A549 (cell line): ENCODE measurements at regions not wholly inside any gene's neighbourhood (a gene's known extent, or its start where the extent isn't known, plus 50 kb on each side); places are given as distances from the start of the nearest gene placed in this dataset.

Experiments used
- ATAC-seq, 2 experiments: fragments of 200-7000 bp in 1 of 2; fragments of >200 bp in 1 of 2; cut with Nextera tagmentation in 1 of 2; cut with Tn5 transposase in 1 of 2; 3 replicates each; pipeline versions ENCODE4 v1.8.0 to v1.9.1; 2018 to 2020; ENCODE audit warnings: mild to moderate bottlenecking in 1 of 2, moderate library complexity in 1 of 2
- CTCF ChIA-PET: fragments of 300-600 bp; sonication (Branson Sonifier 250); formaldehyde crosslinking; extraction: SDS; loops from one replicate; lab custom pipeline; 2021; ENCODE audit warnings: antibody characterized with exemption, inconsistent platforms; lab: Yijun Ruan, JAX
- POLR2A ChIA-PET: fragments of 350-600 bp; formaldehyde crosslinking; extraction: SDS; loops from one replicate; lab custom pipeline; 2021; ENCODE audit warnings: antibody characterized with exemption, inconsistent platforms; lab: Yijun Ruan, JAX
- DNase-seq, 2 experiments: peaks; one replicate each; pipeline versions ENCODE4 v3.0.0 to v3.0.0-alpha.2; 2011 to 2016; ENCODE audit warnings: low read depth in 1 of 2, low spot score in 1 of 2
- FAIRE-seq: peaks from 2 replicates; lab custom pipeline; 2011; peaks lifted over from hg19 to GRCh38; lab: Jason Lieb, UNC
- H3K27ac ChIP-seq, 2 experiments: fragments of >200 bp; sonication (Bioruptor Twin); formaldehyde crosslinking; 3 replicates each; pipeline ENCODE4 v1.5.1; 2016 to 2017
- H3K4me1 ChIP-seq: fragments of >200 bp; sonication (Bioruptor Twin); formaldehyde crosslinking; 3 replicates; pipeline ENCODE4 v1.6.1; 2016
- H3K4me2 ChIP-seq: fragments of >200 bp; sonication (Bioruptor Twin); formaldehyde crosslinking; 3 replicates; pipeline ENCODE4 v1.6.1; 2016
- H3K4me3 ChIP-seq: fragments of >200 bp; sonication (Bioruptor Twin); formaldehyde crosslinking; 3 replicates; pipeline ENCODE4 v1.5.1; 2016
- H3K9me3 ChIP-seq: fragments of >200 bp; sonication (Bioruptor Twin); formaldehyde crosslinking; 3 replicates; pipeline ENCODE4 v1.6.1; 2016
- ATOH8 ChIP-seq: fragments of 250-450 bp; sonication (Bioruptor Pico); IDR thresholded peaks from 2 replicates; pipeline ENCODE4 v1.5.0; 2020; ENCODE audit warnings: low read depth, mild to moderate bottlenecking, moderate library complexity
- CBX8 ChIP-seq: fragments of 200-600 bp; sonication (generic); IDR thresholded peaks from 2 replicates; pipeline ENCODE4 v1.6.1; 2016
- CHD2 ChIP-seq: fragments of 150-350 bp; IDR thresholded peaks from 2 replicates; pipeline ENCODE4 v1.6.1; 2014; ENCODE audit warnings: low read length; ENCODE audit not compliant: partially characterized antibody
- CHD4 ChIP-seq: fragments of 200-600 bp; sonication (generic); IDR thresholded peaks from 2 replicates; pipeline ENCODE4 v1.6.1; 2016; ENCODE audit warnings: antibody characterized with exemption, mild to moderate bottlenecking, borderline replicate concordance
- EHF ChIP-seq: fragments of 250-450 bp; sonication (Bioruptor Pico); IDR thresholded peaks from 2 replicates; pipeline ENCODE4 v1.5.0; 2020; ENCODE audit warnings: mild to moderate bottlenecking
- ELK1 ChIP-seq: fragments of 150-350 bp; IDR thresholded peaks from 2 replicates; pipeline ENCODE4 v1.6.1; 2014; ENCODE audit warnings: low read depth, mild to moderate bottlenecking, low read length
- EP300 ChIP-seq, 2 experiments: fragments of >200 bp; sonication (Bioruptor Twin); formaldehyde crosslinking; IDR thresholded peaks; 2 replicates in 1 of 2; 3 replicates in 1 of 2; pipeline ENCODE4 v1.6.1; 2016 to 2017
- HDAC2 ChIP-seq: fragments of 200-600 bp; sonication (generic); IDR thresholded peaks from 2 replicates; pipeline ENCODE4 v1.6.1; 2016
- HOXB13 ChIP-seq: fragments of 250-450 bp; sonication (Bioruptor Pico); IDR thresholded peaks from 2 replicates; pipeline ENCODE4 v1.5.0; 2020; ENCODE audit warnings: low read depth, mild to moderate bottlenecking, moderate library complexity
- HOXB5 ChIP-seq: fragments of 250-450 bp; sonication (Bioruptor Pico); IDR thresholded peaks from 2 replicates; pipeline ENCODE4 v1.5.0; 2020; ENCODE audit warnings: mild to moderate bottlenecking, moderate library complexity
- KDM5A ChIP-seq: fragments of 200-600 bp; sonication (generic); IDR thresholded peaks from 2 replicates; pipeline ENCODE4 v1.6.1; 2016; ENCODE audit warnings: antibody characterized with exemption, mild to moderate bottlenecking
- MAFK ChIP-seq: fragments of 450-650 bp; IDR thresholded peaks from 2 replicates; pipeline ENCODE4 v1.6.1; 2014; ENCODE audit not compliant: partially characterized antibody
- NPAS2 ChIP-seq: fragments of 250-450 bp; sonication (Bioruptor Pico); IDR thresholded peaks from 2 replicates; pipeline ENCODE4 v1.8.0; 2022; ENCODE audit warnings: mild to moderate bottlenecking, moderate library complexity, borderline replicate concordance
- PBX3 ChIP-seq: IDR thresholded peaks from 2 replicates; pipeline ENCODE4 v1.6.1; 2012
- PHF8 ChIP-seq: fragments of 200-600 bp; sonication (generic); IDR thresholded peaks from 2 replicates; pipeline ENCODE4 v1.6.1; 2016; ENCODE audit warnings: low read depth, mild to moderate bottlenecking, antibody characterized with exemption, moderate library complexity, borderline replicate concordance
- RAD21 ChIP-seq, 2 experiments: fragments of >200 bp in 1 of 2; sonication (Bioruptor Twin) in 1 of 2; formaldehyde crosslinking in 1 of 2; IDR thresholded peaks in 1 of 2; conservative IDR thresholded peaks in 1 of 2; 2 replicates in 1 of 2; 3 replicates in 1 of 2; pipeline ENCODE4 v1.6.1; 2012 to 2018; ENCODE audit warnings: inconsistent platforms in 1 of 2
- RFX5 ChIP-seq: fragments of 450-650 bp; IDR thresholded peaks from 2 replicates; pipeline ENCODE4 v1.7.1; 2014; ENCODE audit warnings: antibody characterized with exemption, mild to moderate bottlenecking, moderate library complexity
- RNF2 ChIP-seq: fragments of 200-600 bp; sonication (generic); IDR thresholded peaks from 2 replicates; pipeline ENCODE4 v1.6.1; 2016; ENCODE audit warnings: low read depth, mild to moderate bottlenecking, antibody characterized with exemption, moderate library complexity, borderline replicate concordance
- ZFP36 ChIP-seq: fragments of 450-650 bp; IDR thresholded peaks from 2 replicates; pipeline ENCODE4 v1.6.1; 2014; ENCODE audit warnings: borderline replicate concordance; ENCODE audit not compliant: partially characterized antibody
- WGBS: methylation state at CpG from one replicate; pipeline ENCODE4 v1.1.6; 2017; ENCODE audit errors: missing lambda C conversion rate; 5-methylcytosine and 5-hydroxymethylcytosine counted together
- TF ChIP-seq, protein P1 (sequence below): fragments of 450-650 bp; IDR thresholded peaks from 2 replicates; pipeline ENCODE4 v1.6.1; 2014; ENCODE audit warnings: antibody characterized with exemption
- TF ChIP-seq, protein P2 (sequence below): fragments of 200-600 bp; sonication (generic); IDR thresholded peaks from 2 replicates; pipeline ENCODE4 v1.6.1; 2016; ENCODE audit warnings: antibody characterized with exemption, mild to moderate bottlenecking, moderate library complexity

- FAIRE-seq = no peak
- no peak overlapping the region for H3K4me3 ChIP-seq
- no peaks in the 10 kb centered on the region for H3K9me3 ChIP-seq
- no peak overlapping the region for H3K27ac ChIP-seq
- ChIA-PET CTCF (no interaction called here), POLR2A (no interaction called here)
- WGBS = 23% methylated on average over 2 of the region's 2 CpGs
- no peak for DNase-seq
- no peaks in the 10 kb centered on the region for H3K4me1 ChIP-seq
- ATAC-seq = no peak
- TF ChIP-seq RNF2 (no peak), EP300 (IDR thresholded peaks at IDR 0.05) (no peak), CHD2 (no peak), RAD21 (conservative IDR thresholded peaks at IDR 0.05 in 1 of 2, IDR thresholded peaks at IDR 0.05 in 1 of 2) (no peak), HOXB13 (CRISPR knock-in tag) (no peak), CHD4 (no peak), PBX3 (no peak), EHF (CRISPR knock-in tag) (no peak), ELK1 (no peak), RFX5 (no peak), CBX8 (no peak), KDM5A (no peak), HDAC2 (no peak), ZFP36 (no peak), ATOH8 (CRISPR knock-in tag) (no peak)
- TF ChIP-seq, protein P1, sequence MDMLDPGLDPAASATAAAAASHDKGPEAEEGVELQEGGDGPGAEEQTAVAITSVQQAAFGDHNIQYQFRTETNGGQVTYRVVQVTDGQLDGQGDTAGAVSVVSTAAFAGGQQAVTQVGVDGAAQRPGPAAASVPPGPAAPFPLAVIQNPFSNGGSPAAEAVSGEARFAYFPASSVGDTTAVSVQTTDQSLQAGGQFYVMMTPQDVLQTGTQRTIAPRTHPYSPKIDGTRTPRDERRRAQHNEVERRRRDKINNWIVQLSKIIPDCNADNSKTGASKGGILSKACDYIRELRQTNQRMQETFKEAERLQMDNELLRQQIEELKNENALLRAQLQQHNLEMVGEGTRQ = no peak
- TF ChIP-seq, protein P2, sequence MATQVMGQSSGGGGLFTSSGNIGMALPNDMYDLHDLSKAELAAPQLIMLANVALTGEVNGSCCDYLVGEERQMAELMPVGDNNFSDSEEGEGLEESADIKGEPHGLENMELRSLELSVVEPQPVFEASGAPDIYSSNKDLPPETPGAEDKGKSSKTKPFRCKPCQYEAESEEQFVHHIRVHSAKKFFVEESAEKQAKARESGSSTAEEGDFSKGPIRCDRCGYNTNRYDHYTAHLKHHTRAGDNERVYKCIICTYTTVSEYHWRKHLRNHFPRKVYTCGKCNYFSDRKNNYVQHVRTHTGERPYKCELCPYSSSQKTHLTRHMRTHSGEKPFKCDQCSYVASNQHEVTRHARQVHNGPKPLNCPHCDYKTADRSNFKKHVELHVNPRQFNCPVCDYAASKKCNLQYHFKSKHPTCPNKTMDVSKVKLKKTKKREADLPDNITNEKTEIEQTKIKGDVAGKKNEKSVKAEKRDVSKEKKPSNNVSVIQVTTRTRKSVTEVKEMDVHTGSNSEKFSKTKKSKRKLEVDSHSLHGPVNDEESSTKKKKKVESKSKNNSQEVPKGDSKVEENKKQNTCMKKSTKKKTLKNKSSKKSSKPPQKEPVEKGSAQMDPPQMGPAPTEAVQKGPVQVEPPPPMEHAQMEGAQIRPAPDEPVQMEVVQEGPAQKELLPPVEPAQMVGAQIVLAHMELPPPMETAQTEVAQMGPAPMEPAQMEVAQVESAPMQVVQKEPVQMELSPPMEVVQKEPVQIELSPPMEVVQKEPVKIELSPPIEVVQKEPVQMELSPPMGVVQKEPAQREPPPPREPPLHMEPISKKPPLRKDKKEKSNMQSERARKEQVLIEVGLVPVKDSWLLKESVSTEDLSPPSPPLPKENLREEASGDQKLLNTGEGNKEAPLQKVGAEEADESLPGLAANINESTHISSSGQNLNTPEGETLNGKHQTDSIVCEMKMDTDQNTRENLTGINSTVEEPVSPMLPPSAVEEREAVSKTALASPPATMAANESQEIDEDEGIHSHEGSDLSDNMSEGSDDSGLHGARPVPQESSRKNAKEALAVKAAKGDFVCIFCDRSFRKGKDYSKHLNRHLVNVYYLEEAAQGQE = no peak
- H3K4me2 ChIP-seq = no peak overlapping the region
Measured at GRCh38 chrX:42237956-42238355, 314.6 kb upstream of the CASK start.

- H3K4me3 ChIP-seq = no peak overlapping the region
- no peak overlapping the region for H3K27ac ChIP-seq
- ChIA-PET POLR2A (no interaction called here), CTCF (no interaction called here)
- ATAC-seq (no peak), FAIRE-seq (peak; percentile 76), DNase-seq (no peak)
- 4% methylated on average over 2 of the region's 2 CpGs for WGBS
- H3K9me3 ChIP-seq = no peaks in the 10 kb centered on the region
- no peaks in the 10 kb centered on the region for H3K4me1 ChIP-seq
- no peak for TF ChIP-seq NPAS2 (CRISPR knock-in tag)
- TF ChIP-seq ATOH8 (CRISPR knock-in tag) = no peak
- TF ChIP-seq PHF8 = no peak
- TF ChIP-seq MAFK = no peak
- TF ChIP-seq HOXB5 (CRISPR knock-in tag) = no peak
- H3K4me2 ChIP-seq = no peak overlapping the region
Measured at GRCh38 chrX:42229533-42229932, 306.2 kb upstream of the CASK start.
